ENCODE measurements at regions not wholly inside any gene's neighbourhood (a gene's known extent, or its start where the extent isn't known, plus 50 kb on each side); places are given as distances from the start of the nearest gene placed in this dataset.
"Not testable (repeated sequence)": the region's sequence is repeated elsewhere in the genome, so short reads cannot be mapped to it uniquely, and the experiment has no call there.

GRCh38 chr18:70920840-70921374 is 632.1 kb downstream of the SOCS6 start:
- no peak for DNase-seq (ENCODE audit: low read depth in 2 of 3, low spot score in 1 of 3)

- no peak for DNase-seq (ENCODE audit: low read depth in 2 of 3, low spot score in 1 of 3)
These were observed 618.8 kb downstream of the SOCS6 start for GRCh38 chr18:70907673-70908072.

GRCh38 chr18:70892381-70892780 is 603.5 kb downstream of the SOCS6 start:
- DNase-seq (ENCODE audit: low read depth in 2 of 3, low spot score in 1 of 3): no peak

- DNase-seq (ENCODE audit: low read depth in 2 of 3, low spot score in 1 of 3): no peak
These were observed 581.4 kb downstream of the SOCS6 start for GRCh38 chr18:70870292-70870691.

GRCh38 chr18:70848329-70848728 is 559.5 kb downstream of the SOCS6 start:
- no peak for DNase-seq (ENCODE audit: low read depth in 2 of 3, low spot score in 1 of 3)

- no peak for DNase-seq (ENCODE audit: low read depth in 2 of 3, low spot score in 1 of 3)
These were observed 551.8 kb downstream of the SOCS6 start for GRCh38 chr18:70840649-70841048.

- no peak for DNase-seq (ENCODE audit: low read depth in 2 of 3, low spot score in 1 of 3)
These were observed 538.8 kb downstream of the SOCS6 start for GRCh38 chr18:70827632-70828031.

- no peak for DNase-seq (ENCODE audit: low read depth in 2 of 3, low spot score in 1 of 3)
These were observed 537.7 kb downstream of the SOCS6 start for GRCh38 chr18:70826571-70826970.

- DNase-seq (ENCODE audit: low read depth in 2 of 3, low spot score in 1 of 3): no peak
These were observed 533.8 kb downstream of the SOCS6 start for GRCh38 chr18:70822691-70823090.

GRCh38 chr18:70822117-70822516 is 533.3 kb downstream of the SOCS6 start:
- no peak for DNase-seq (ENCODE audit: low read depth in 2 of 3, low spot score in 1 of 3)

GRCh38 chr18:70808481-70809056 is 519.7 kb downstream of the SOCS6 start:
- DNase-seq (ENCODE audit: low read depth in 2 of 3, low spot score in 1 of 3): no peak

- DNase-seq (ENCODE audit: low read depth in 2 of 3, low spot score in 1 of 3): peak; percentile 39 to 71 (median 44)
These were observed 493.1 kb downstream of the SOCS6 start for GRCh38 chr18:70781860-70782453.

GRCh38 chr18:70766254-70766653 is 477.4 kb downstream of the SOCS6 start:
- DNase-seq (ENCODE audit: low read depth in 2 of 3, low spot score in 1 of 3): not testable (repeated sequence)

GRCh38 chr18:70762812-70763211 is 474.0 kb downstream of the SOCS6 start:
- DNase-seq (ENCODE audit: low read depth in 2 of 3, low spot score in 1 of 3): no peak

GRCh38 chr18:70758780-70759179 is 469.9 kb downstream of the SOCS6 start:
- no peak for DNase-seq (ENCODE audit: low read depth in 2 of 3, low spot score in 1 of 3)

- DNase-seq (ENCODE audit: low read depth in 2 of 3, low spot score in 1 of 3): no peak
These were observed 465.6 kb downstream of the SOCS6 start for GRCh38 chr18:70754486-70754885.

- DNase-seq (ENCODE audit: low read depth in 2 of 3, low spot score in 1 of 3): no peak
These were observed 444.1 kb downstream of the SOCS6 start for GRCh38 chr18:70732916-70733315.

GRCh38 chr18:70732188-70732587 is 443.3 kb downstream of the SOCS6 start:
- no peak for DNase-seq (ENCODE audit: low read depth in 2 of 3, low spot score in 1 of 3)

- DNase-seq (ENCODE audit: low read depth in 2 of 3, low spot score in 1 of 3): no peak
These were observed 431.8 kb downstream of the SOCS6 start for GRCh38 chr18:70720607-70721006.

- no peak for DNase-seq (ENCODE audit: low read depth in 2 of 3, low spot score in 1 of 3)
These were observed 420.9 kb downstream of the SOCS6 start for GRCh38 chr18:70709720-70710119.

- no peak for DNase-seq (ENCODE audit: low read depth in 2 of 3, low spot score in 1 of 3)
These were observed 420.3 kb downstream of the SOCS6 start for GRCh38 chr18:70709144-70709543.

GRCh38 chr18:70705831-70706416 is 417.1 kb downstream of the SOCS6 start:
- DNase-seq (ENCODE audit: low read depth in 2 of 3, low spot score in 1 of 3): no peak

GRCh38 chr18:70700496-70700895 is 411.7 kb downstream of the SOCS6 start:
- DNase-seq (ENCODE audit: low read depth in 2 of 3, low spot score in 1 of 3): no peak
